ENCODE measurements at regions not wholly inside any gene's neighbourhood (a gene's known extent, or its start where the extent isn't known, plus 50 kb on each side); places are given as distances from the start of the nearest gene placed in this dataset.

GRCh38 chr6:138596126-138596525 is 96.8 kb upstream of the NHSL1 start:
- Histone ChIP-seq H3K9me3 (ENCODE audit: control insufficient read depth, insufficient read depth, low read depth, low read length) (no peaks in the 10 kb centered on the region), H3K36me3 (ENCODE audit: control insufficient read depth in 2 of 2, insufficient read depth in 1 of 2, low read length in 2 of 2) (no peaks in the 10 kb centered on the region), H3K4me3 (ENCODE audit: low read depth, low read length) (no peak overlapping the region), H3K4me1 (ENCODE audit: control insufficient read depth, insufficient read depth, low read length) (peaks cover 14% of the 10 kb centered on the region), H3K27ac (ENCODE audit: extremely low read depth, low read depth, low read length) (no peak overlapping the region)
- ChIA-PET CTCF (interaction anchor here (0.5 to 1.2 kb wide), 3 partner anchors 168 to 560 kb away, joined by 3 to 5 read pairs (median 3); no protein-coding TSS in a partner anchor), POLR2A (no interaction called here)
- TF ChIP-seq WT1 (tag by site-specific recombination; IDR thresholded peaks at IDR 0.05) (no peak), ZNF449 (tag by site-specific recombination; IDR thresholded peaks at IDR 0.05) (no peak)

DNA sequence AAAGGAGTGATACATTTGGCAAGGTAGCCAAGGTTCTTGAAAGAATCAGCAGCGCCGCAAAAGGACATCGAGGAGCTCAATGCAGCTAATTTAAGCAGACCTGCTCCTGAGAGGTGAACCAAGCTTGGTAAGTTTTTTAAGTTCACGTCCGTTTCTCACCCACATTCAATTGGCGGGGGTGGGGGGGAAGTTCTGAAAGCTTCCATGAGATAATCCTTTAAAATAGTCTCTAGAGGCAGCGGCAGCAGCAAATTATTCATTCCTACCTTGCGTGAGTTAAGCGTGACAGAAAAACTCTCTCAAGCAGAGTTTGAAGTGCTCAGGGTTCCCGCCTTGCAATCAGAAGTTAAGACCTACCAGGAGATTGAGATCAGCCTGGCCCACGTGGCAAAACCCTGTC is 97.3 kb upstream of the NHSL1 start:
- Histone ChIP-seq H3K4me1 (ENCODE audit: control insufficient read depth, insufficient read depth, low read length) (peaks cover 14% of the 10 kb centered on the region), H3K36me3 (ENCODE audit: control insufficient read depth in 2 of 2, insufficient read depth in 1 of 2, low read length in 2 of 2) (no peaks in the 10 kb centered on the region)
- CTCF ChIA-PET, result interaction anchor here (0.5 to 1.2 kb wide), 2 partner anchors 169 to 559 kb away, joined by 3 to 5 read pairs; no protein-coding TSS in a partner anchor

GRCh38 chr6:138597336-138597735 is 98.0 kb upstream of the NHSL1 start:
- Histone ChIP-seq H3K36me3 (ENCODE audit: control insufficient read depth in 2 of 2, insufficient read depth in 1 of 2, low read length in 2 of 2) (no peaks in the 10 kb centered on the region), H3K4me3 (ENCODE audit: low read depth, low read length) (no peak overlapping the region), H3K27ac (ENCODE audit: extremely low read depth, low read depth, low read length) (no peak overlapping the region), H3K4me1 (ENCODE audit: control insufficient read depth, insufficient read depth, low read length) (peaks cover 14% of the 10 kb centered on the region), H3K9me3 (ENCODE audit: control insufficient read depth, insufficient read depth, low read depth, low read length) (no peaks in the 10 kb centered on the region)
- TF ChIP-seq ZNF48 (tag by site-specific recombination; IDR thresholded peaks at IDR 0.05) (no peak), ZNF274 (IDR thresholded peaks at IDR 0.05; ENCODE audit: low read length) (no peak), ZNF274 (tag by site-specific recombination; IDR thresholded peaks at IDR 0.05; ENCODE audit: borderline replicate concordance) (no peak), ZNF114 (tag by site-specific recombination; IDR thresholded peaks at IDR 0.05) (no peak), ZNF580 (tag by site-specific recombination; IDR thresholded peaks at IDR 0.05) (no peak), PBX3 (CRISPR knock-in tag; IDR thresholded peaks at IDR 0.05) (no peak), ZNF16 (tag by site-specific recombination; IDR thresholded peaks at IDR 0.05; ENCODE audit: low read depth) (no peak)
- TF ChIP-seq, protein P1, sequence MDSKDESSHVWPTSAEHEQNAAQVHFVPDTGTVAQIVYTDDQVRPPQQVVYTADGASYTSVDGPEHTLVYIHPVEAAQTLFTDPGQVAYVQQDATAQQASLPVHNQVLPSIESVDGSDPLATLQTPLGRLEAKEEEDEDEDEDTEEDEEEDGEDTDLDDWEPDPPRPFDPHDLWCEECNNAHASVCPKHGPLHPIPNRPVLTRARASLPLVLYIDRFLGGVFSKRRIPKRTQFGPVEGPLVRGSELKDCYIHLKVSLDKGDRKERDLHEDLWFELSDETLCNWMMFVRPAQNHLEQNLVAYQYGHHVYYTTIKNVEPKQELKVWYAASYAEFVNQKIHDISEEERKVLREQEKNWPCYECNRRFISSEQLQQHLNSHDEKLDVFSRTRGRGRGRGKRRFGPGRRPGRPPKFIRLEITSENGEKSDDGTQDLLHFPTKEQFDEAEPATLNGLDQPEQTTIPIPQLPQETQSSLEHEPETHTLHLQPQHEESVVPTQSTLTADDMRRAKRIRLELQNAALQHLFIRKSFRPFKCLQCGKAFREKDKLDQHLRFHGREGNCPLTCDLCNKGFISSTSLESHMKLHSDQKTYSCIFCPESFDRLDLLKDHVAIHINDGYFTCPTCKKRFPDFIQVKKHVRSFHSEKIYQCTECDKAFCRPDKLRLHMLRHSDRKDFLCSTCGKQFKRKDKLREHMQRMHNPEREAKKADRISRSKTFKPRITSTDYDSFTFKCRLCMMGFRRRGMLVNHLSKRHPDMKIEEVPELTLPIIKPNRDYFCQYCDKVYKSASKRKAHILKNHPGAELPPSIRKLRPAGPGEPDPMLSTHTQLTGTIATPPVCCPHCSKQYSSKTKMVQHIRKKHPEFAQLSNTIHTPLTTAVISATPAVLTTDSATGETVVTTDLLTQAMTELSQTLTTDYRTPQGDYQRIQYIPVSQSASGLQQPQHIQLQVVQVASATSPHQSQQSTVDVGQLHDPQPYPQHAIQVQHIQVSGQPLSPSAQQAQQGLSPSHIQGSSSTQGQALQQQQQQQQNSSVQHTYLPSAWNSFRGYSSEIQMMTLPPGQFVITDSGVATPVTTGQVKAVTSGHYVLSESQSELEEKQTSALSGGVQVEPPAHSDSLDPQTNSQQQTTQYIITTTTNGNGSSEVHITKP (tag by site-specific recombination; IDR thresholded peaks at IDR 0.05), result no peak
- TF ChIP-seq, protein P2, sequence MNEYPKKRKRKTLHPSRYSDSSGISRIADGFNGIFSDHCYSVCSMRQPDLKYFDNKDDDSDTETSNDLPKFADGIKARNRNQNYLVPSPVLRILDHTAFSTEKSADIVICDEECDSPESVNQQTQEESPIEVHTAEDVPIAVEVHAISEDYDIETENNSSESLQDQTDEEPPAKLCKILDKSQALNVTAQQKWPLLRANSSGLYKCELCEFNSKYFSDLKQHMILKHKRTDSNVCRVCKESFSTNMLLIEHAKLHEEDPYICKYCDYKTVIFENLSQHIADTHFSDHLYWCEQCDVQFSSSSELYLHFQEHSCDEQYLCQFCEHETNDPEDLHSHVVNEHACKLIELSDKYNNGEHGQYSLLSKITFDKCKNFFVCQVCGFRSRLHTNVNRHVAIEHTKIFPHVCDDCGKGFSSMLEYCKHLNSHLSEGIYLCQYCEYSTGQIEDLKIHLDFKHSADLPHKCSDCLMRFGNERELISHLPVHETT (tag by site-specific recombination; IDR thresholded peaks at IDR 0.05), result no peak
- POLR2A ChIA-PET, result no interaction called here
- CTCF ChIA-PET, result interaction anchor here (0.6 to 1.8 kb wide), 2 partner anchors 9 to 169 kb away, joined by 3 to 7 read pairs; no protein-coding TSS in a partner anchor

More for the DNA sequence above, 97.3 kb upstream of the NHSL1 start:
- POLR2A ChIA-PET, result no interaction called here
- no peak overlapping the region for H3K27ac ChIP-seq (ENCODE audit: extremely low read depth, low read depth, low read length)
- TF ChIP-seq ZNF677 (tag by site-specific recombination; IDR thresholded peaks at IDR 0.05) (no peak), HOXC10 (CRISPR knock-in tag; IDR thresholded peaks at IDR 0.05) (no peak), ZNF792 (tag by site-specific recombination; IDR thresholded peaks at IDR 0.05) (no peak), ZNF394 (tag by site-specific recombination; IDR thresholded peaks at IDR 0.05; ENCODE audit: borderline replicate concordance) (no peak), TCF7L2 (IDR thresholded peaks at IDR 0.05; ENCODE audit: borderline replicate concordance, low read depth, low read length) (no peak), ZFP3 (tag by site-specific recombination; IDR thresholded peaks at IDR 0.05; ENCODE audit: low read depth) (no peak), ZNF398 (tag by site-specific recombination; IDR thresholded peaks at IDR 0.05) (no peak), KLF7 (tag by site-specific recombination; IDR thresholded peaks at IDR 0.05; ENCODE audit: borderline replicate concordance) (no peak), ZNF514 (tag by site-specific recombination; IDR thresholded peaks at IDR 0.05) (no peak), ZNF747 (tag by site-specific recombination; IDR thresholded peaks at IDR 0.05) (no peak), ZNF223 (tag by site-specific recombination; IDR thresholded peaks at IDR 0.05) (no peak), ZNF571 (tag by site-specific recombination; IDR thresholded peaks at IDR 0.05) (no peak)
- no peaks in the 10 kb centered on the region for H3K9me3 ChIP-seq (ENCODE audit: control insufficient read depth, insufficient read depth, low read depth, low read length)
- H3K4me3 ChIP-seq (ENCODE audit: low read depth, low read length), result no peak overlapping the region

Data from HEK293 (cell line).